Progenitor cell of endocrine pancreas (in vitro differentiated cells): ENCODE measurements at regions not wholly inside any gene's neighbourhood (a gene's known extent, or its start where the extent isn't known, plus 50 kb on each side); places are given as distances from the start of the nearest gene placed in this dataset.

Experiments
- DNase-seq: peaks from one replicate; pipeline ENCODE4 v3.0.0; 2021; ENCODE audit warnings: low spot score; ENCODE audit not compliant: unreplicated experiment
- H3K27ac Mint-ChIP-seq: 2 replicates; pipeline ENCODE4 v1.8.0; 2021; ENCODE audit warnings: mild to moderate bottlenecking, moderate library complexity, mixed read lengths
- H3K27me3 Mint-ChIP-seq: 2 replicates; pipeline ENCODE4 v1.8.0; 2021; ENCODE audit warnings: mixed read lengths
- H3K36me3 Mint-ChIP-seq: 2 replicates; pipeline ENCODE4 v1.8.0; 2022; ENCODE audit warnings: mixed read lengths; ENCODE audit not compliant: insufficient read depth
- H3K4me1 Mint-ChIP-seq: 2 replicates; pipeline ENCODE4 v1.8.0; 2021; ENCODE audit warnings: low read depth, mixed read lengths
- H3K4me3 Mint-ChIP-seq: 2 replicates; pipeline ENCODE4 v1.8.0; 2021; ENCODE audit warnings: low read depth, mild to moderate bottlenecking, moderate library complexity, mixed read lengths
- H3K9me3 Mint-ChIP-seq: 2 replicates; pipeline ENCODE4 v1.8.0; 2021; ENCODE audit warnings: low read depth, mixed read lengths
- TF ChIP-seq, protein P1 (sequence below): fragments of 200-600 bp; sonication (generic); IDR thresholded peaks from one replicate; pipeline ENCODE4 v1.5.0; 2021; ENCODE audit warnings: antibody characterized with exemption, mild to moderate bottlenecking; ENCODE audit not compliant: unreplicated experiment

DNA sequence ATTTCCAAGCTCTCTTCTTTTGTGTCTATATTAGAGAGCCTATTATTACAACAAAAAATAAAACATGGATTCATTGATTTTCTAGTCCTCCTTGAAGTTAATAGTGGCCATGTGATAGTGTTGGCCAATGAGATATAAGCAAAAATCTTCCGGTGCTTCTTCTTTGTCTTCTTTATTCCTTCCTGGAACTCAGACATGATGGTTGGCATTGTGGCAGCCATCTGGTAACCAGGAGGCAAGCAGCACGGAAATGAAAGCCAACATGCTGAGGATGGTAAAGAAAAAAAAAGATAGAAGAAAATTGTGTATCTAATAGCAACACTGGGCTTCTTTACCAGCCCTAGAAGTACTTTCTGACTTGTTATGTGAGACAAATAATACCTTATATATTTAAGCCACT, 50.8 kb upstream of the SEL1L start:
- Mint-ChIP-seq H3K4me1 (peaks cover under 1% of the 10 kb centered on the region), H3K27me3 (no peaks in the 10 kb centered on the region), H3K9me3 (peaks cover 7% of the 10 kb centered on the region), H3K27ac (no peak overlapping the region), H3K4me3 (no peak overlapping the region), H3K36me3 (no peaks in the 10 kb centered on the region)
- TF ChIP-seq, protein P1, sequence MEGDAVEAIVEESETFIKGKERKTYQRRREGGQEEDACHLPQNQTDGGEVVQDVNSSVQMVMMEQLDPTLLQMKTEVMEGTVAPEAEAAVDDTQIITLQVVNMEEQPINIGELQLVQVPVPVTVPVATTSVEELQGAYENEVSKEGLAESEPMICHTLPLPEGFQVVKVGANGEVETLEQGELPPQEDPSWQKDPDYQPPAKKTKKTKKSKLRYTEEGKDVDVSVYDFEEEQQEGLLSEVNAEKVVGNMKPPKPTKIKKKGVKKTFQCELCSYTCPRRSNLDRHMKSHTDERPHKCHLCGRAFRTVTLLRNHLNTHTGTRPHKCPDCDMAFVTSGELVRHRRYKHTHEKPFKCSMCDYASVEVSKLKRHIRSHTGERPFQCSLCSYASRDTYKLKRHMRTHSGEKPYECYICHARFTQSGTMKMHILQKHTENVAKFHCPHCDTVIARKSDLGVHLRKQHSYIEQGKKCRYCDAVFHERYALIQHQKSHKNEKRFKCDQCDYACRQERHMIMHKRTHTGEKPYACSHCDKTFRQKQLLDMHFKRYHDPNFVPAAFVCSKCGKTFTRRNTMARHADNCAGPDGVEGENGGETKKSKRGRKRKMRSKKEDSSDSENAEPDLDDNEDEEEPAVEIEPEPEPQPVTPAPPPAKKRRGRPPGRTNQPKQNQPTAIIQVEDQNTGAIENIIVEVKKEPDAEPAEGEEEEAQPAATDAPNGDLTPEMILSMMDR = no peak
- DNase-seq = no peak

DNA sequence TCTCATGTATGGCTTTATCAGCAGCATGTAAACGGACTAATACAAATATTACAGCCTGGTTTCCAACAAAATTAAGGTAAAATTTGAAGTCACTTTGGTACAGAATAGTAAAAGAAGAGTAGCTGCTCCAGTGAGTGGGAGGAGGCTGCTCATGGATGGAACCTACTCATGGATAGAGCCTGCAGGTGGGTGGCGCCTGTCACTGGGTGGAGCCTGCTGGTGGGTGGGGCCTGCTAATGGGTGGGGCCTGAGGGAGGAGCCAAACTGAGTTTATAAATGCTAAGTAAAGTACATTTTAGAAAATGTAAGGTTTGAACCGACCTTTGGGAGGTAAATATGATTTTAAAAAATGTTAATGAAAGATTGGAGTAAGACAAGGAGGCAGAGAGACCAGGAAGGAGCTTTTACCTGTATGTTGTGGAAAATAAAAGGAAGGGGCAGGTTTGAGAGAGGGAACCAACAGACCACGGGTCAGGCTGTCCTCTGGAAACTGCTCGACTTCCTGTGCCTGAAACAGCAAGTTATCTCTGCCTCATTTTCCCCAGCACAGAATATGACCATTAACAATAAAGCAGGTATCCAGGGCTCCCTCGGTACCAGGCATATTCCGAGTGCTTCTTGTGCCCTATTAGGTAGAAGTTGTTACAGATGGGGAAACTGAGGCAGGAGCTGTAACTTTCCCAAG, 55.9 kb upstream of the SEL1L start:
- TF ChIP-seq, protein P1 = no peak
- Mint-ChIP-seq H3K36me3 (no peaks in the 10 kb centered on the region), H3K27ac (no peak overlapping the region), H3K4me3 (no peak overlapping the region), H3K9me3 (no peaks in the 10 kb centered on the region), H3K27me3 (peaks cover 3% of the 10 kb centered on the region), H3K4me1 (peaks cover 8% of the 10 kb centered on the region)
- DNase-seq = no peak

DNA sequence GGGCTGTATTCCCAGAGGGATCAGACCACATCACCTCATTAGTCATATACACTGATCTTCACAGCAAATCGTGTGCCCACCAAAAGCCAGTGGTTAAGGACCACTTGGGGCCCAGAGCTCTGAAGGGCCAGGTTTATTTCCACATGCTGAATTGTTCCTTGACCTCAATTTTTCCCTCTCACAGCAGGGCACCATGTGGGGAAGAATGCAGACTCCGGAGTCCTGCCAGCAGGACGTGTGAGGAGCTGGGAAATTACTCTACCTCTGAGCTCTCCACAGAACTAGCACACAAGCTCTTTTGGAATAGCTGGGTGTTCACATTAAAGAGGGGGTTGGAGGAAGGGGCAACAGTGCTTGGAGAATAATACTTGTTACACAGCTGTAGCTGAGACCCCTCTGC, 57.6 kb upstream of the SEL1L start:
- no peak for DNase-seq
- H3K27ac Mint-ChIP-seq = no peak overlapping the region
- peaks cover 3% of the 10 kb centered on the region for H3K27me3 Mint-ChIP-seq
- H3K4me1 Mint-ChIP-seq = peaks cover 8% of the 10 kb centered on the region
- H3K4me3 Mint-ChIP-seq = no peak overlapping the region
- no peaks in the 10 kb centered on the region for H3K9me3 Mint-ChIP-seq
- no peaks in the 10 kb centered on the region for H3K36me3 Mint-ChIP-seq
- TF ChIP-seq, protein P1 = no peak

DNA sequence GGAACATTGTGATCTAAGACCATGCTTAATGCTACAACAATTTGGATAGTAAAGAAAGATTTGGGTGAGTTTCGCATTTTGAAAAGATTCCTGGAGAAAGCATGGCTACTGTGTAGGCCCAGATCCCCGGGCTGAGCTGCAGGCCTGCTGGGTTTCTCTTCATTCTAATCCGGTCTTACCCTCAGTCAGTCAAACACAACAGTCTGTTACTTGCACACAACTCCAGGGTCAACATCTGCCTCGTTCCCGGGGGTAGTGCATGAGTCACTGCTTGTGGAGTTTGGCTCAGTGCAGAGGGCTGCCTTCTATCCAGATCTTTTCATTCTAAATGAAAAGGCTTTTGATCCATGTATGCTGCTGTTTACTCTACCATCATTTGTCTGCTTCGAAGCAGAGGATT, 60.4 kb upstream of the SEL1L start:
- no peak overlapping the region for H3K4me3 Mint-ChIP-seq
- peaks cover 3% of the 10 kb centered on the region for H3K27me3 Mint-ChIP-seq
- DNase-seq = no peak
- peaks cover 8% of the 10 kb centered on the region for H3K4me1 Mint-ChIP-seq
- TF ChIP-seq, protein P1 = no peak
- H3K27ac Mint-ChIP-seq = peak overlapping the region; percentile 67
- no peaks in the 10 kb centered on the region for H3K9me3 Mint-ChIP-seq
- no peaks in the 10 kb centered on the region for H3K36me3 Mint-ChIP-seq

DNA sequence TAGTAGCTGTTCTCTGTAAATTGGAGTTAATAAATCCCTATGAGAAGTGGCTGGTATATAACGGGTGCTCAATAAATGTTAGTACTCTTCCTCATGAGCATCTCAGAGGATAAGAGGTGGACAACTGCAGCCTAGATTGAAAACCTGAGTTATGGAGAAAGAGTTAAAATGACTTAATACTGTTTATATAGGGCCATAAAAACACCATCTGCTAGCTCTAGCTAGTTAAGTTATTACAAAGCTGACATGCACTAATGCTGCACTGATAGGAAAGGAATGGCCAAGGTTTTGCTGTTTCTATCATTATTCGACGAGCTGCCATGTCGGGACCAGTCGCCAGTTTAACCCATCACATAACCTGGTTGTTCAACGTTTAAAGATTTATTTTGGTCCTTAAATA, 72.0 kb upstream of the SEL1L start:
- Mint-ChIP-seq H3K27me3 (peaks cover 7% of the 10 kb centered on the region), H3K4me3 (no peak overlapping the region), H3K9me3 (no peaks in the 10 kb centered on the region), H3K27ac (no peak overlapping the region), H3K36me3 (no peaks in the 10 kb centered on the region), H3K4me1 (no peaks in the 10 kb centered on the region)
- TF ChIP-seq, protein P1 = no peak
- DNase-seq = no peak
